GM12891 (cell line): ENCODE measurements at regions not wholly inside any gene's neighbourhood (a gene's known extent, or its start where the extent isn't known, plus 50 kb on each side); places are given as distances from the start of the nearest gene placed in this dataset.

Experiments
- POLR2A ChIP-seq: IDR thresholded peaks from 2 replicates; pipeline ENCODE4 v1.6.1; 2011; ENCODE audit warnings: low read depth, low read length, control low read depth
- POLR2AphosphoS5 ChIP-seq: IDR thresholded peaks from 2 replicates; pipeline ENCODE4 v1.6.1; 2011; ENCODE audit warnings: low read depth, low read length, control low read depth
- SPI1 ChIP-seq: IDR thresholded peaks from 2 replicates; pipeline ENCODE4 v1.6.1; 2011; ENCODE audit warnings: low read depth, low read length, control low read depth

- TF ChIP-seq POLR2A (no peak), POLR2AphosphoS5 (no peak), SPI1 (no peak)
These were observed 74.9 kb upstream of the GAS1 start for GRCh38 chr9:87022178-87022577.
